Umbilical cord (tissue), 1 donor: ENCODE measurements at regions not wholly inside any gene's neighbourhood (a gene's known extent, or its start where the extent isn't known, plus 50 kb on each side); places are given as distances from the start of the nearest gene placed in this dataset.

Source experiments
- DNase-seq: peaks from one replicate; pipeline ENCODE4 v3.0.0-alpha.2; 2015; ENCODE audit warnings: low spot score

DNA sequence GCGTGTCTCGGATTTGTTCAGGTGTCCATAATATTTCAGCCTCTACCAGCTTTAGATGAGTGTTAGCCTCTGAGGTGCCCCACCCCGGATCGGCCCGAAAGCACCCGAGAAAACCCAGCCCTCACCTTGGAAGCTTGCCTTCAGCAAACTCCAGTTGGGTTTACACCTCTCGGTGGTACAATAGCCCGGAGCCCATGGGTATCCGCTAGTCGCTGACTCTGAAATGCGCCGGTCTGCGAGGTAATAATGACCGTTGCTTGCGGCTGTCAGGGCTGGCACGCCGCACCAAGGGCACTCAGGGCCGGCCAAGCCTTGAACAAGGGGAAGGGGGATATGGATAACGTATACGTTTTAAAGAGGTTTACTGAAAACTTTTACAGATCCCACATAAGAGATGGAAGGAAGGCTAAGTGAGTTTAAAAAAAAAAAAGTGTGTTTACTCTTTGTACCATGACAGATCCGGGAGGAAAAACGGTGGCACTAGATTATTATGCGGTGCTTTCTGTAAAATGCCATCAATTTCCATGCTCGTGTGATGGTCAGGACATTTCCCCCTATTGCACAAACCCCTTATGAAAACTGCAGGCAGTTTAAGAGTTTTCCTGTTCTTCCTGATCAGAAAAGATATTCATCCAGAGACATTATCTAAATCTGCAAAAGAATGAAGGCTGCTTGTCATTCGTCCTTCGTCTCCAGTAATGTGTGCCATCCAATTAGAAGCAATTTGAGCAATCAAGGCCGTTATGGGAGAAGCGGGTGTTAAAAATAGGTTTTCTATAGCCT lies 124.2 kb downstream of the TMEM161B start:
- DNase-seq = no peak

DNA sequence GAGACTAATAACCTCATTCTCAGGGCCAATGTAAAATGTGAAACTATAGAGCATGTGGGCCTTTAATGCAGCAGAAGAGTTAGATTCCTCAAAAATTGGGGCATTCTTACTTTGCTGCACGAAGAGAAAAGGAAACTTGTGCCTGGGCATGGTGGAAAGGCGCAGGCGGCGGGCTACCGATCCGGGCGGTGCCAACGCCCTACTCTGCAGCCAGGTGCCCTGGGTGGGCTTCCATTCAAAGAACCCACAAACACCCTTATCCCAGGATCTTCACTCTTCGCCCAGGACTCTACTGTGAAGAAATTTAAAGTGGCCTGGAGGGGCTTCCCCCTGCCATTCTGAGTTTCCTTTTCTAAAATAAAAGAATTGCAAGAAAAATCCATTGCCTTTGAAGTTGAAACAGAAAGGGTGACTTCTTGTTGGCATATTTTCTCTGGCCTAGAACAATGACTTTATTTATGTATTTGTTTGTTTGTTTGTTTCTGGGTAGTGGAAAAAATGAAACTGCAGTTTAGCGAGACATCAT lies 124.9 kb downstream of the TMEM161B start:
- peak; percentile 1 for DNase-seq

DNA sequence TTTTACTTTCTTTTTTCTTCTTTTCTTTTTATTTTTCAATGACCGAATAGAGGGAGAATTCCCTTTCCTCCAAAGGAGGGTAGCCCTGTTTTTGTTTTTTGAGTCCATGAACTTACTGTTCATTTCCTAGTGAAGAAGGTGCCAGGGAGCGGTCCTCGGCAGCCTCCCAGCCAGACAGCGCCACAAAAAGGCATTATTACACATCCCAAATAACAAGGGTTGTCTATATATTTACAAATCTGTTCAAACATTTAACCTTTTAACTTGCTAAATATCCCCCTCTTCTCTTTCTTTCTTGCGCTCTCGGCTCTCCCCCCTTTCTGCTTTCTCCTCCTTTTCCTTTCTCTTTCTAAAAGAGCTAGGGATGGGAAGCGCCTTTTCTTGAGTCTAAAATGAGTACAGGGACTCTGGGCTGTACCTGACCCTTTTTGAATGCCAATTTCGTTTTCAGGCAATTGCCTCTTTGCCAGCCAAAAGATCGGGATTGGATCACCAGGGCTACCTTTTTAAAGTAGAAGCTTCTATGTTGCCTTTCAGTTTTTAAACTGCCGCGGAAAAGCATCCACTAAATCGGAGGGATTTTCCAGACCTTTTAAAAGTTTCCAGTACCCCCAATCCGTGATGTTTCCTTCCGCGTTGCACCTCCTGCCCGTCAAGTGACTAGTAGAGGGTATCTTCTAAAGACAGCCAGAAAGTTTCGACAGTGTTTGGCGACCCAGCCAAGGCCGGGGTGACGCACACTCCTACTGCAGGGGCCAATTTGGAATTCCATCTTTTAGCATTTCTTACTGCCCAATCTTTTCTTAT lies 125.6 kb downstream of the TMEM161B start:
- DNase-seq = peak; percentile 5

DNA sequence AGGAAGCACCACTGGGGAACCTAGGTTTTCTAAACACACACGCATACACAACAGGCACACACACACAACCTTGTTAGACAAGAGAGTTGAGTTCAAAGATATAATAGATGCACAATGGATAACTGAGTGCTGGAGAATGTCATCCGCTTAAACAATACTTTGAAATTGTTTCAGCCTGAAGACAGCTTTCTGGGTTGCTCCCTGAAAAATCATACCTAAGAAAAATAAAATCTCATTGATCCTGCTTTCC lies 126.1 kb downstream of the TMEM161B start:
- no peak for DNase-seq

DNA sequence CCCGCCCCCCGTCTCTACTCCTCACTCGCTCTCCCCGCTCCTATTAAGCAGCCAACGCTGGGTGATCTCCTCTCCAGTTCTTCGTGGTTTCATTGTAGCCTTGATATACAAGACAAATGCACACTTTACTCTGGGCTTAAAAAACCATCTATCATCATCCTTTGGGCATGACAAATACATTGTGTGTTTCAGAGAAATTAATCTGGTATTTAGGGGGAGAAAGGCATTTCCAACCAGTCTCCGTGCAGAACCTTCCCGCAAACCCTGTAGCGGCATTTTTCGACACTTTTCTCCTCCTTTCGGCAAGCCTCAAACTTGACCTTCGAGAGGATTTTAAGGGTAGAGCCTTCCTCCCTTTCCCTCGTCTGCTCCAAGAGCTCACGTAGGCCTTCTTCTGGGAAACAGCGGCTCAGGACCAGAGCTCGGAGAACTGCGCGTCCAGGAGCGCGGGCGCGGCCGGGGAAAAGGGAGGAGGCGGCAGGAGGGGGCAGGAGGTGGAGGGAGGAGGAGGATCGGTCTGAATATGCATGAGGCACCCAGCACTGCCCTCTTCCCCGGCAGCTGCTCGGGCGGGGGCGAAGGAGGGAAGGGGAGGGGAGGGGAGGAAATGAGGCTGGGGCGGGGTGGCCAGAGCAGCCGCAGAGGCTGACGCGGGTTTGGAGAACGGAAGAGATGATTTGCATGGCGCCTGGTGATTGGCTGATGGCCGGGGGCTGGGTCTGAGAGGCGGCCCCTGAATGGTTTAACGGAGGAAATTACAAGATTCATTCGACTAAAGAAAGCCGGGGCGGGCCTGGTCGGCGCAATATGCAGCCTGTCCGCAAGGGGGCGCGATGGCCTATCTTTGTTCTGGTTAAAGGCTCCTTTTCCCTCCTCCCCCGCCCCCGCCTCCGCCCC lies 127.5 kb downstream of the TMEM161B start:
- peak; percentile 93 for DNase-seq

DNA sequence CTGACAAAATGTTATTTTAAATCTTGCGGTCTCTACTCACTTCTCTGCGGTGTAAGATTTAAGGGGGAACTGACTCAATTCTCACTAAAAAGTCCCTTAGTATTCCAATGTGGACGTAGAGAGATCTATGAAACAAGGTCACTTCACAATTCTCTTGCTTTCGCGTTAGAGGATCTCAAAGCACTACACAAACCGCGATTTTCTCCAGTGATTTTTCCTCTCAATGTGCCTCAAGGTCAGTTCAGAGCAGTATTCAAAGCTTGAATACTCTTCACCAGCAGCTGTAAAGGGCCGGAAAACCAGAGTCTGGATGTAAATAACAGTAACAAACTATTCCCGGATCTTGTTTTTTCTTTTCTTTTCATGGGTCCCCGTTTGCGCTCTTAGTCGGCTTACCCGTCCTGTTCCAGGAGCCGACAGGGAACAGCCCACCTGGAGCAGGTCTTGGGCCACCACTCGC lies 128.2 kb downstream of the TMEM161B start:
- DNase-seq = no peak

DNA sequence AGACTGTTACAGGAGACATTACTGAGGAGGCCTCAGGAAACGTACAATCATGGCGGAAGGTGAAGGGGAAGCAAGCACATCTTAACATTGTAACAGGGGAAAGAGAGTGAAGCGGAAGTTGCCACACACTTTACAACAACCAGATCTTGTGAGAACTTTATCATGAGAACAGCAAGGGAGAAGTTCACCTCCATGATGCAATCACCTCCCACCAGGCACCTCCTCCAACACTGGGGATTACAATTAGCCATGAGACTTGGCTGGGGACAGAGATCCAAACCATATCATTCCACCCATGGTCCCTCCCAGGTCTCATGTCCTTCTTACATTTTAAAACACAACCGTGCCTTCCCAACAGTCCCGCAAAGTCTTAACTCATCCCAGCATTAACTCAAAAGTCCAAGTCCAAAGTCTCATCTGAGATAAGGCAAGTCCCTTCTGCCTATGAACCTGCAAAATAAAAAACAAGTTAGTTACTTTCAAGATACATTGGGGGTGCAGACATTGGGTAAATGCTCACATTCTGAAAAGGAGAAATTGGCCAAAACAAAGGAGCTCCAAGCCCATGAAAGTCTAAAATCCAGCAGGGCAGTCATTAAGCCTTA lies 138.3 kb downstream of the TMEM161B start:
- DNase-seq = no peak

DNA sequence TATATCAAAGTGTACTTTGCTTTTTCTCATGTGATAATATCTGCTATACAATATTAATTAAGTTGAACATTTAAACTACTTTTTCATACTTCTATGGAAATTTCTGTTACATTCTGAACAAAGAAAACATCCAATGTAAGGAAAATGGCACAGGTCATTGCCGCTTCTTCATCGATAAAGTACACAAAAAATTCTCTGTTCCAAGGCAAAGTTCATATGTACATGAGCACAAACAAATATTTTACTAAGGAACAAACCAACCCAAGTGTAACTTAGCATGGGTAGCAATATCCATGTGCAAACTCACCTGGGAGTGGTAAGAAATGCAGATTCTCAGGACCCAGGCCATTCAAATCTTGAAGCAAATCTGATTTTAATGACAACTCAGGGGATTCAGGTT lies 139.8 kb downstream of the TMEM161B start:
- no peak for DNase-seq

DNA sequence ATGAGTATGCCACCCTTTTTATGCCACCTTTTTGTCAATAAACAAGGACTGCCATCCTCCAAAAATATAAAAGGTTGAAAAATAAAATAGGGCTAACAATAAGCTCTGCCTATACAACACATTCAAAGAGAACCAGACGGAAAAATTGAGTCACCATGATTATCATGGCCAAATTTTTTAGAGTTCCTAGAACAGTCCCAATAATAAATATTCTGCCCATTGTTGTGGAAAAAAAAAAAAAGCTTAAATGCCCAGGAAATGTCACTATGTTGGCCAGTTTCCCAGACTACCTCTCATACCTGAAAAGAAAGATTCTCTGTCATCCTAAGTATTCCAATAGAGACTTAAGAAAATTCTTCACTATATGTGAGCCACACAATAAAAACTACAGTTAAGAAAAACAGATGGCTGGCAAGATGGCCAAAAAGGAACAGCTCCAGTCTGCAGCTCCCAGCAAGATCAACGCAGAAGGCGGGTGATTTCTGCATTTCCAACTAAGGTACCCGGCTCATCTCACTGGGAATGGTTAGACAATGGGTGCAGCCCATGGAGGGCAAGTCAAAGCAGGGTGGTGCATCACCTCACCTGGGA lies 149.0 kb downstream of the TMEM161B start:
- DNase-seq = no peak

DNA sequence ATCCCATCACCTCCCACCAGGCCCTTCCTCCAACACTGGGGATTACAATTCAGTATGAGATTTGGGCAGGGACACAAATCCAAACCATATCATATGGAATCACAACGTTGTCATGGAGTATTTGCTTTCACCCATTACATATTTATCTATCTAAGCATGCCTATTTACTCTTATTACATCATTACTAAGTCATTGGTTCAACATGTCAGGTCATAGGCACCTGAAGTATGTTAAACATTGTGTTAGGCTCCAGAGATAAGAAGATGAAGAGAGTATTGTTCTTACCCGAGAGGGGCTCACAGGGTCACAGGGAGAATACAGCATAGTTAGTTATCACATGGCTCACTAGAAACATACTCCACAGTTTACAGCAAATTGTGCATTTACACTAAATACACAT lies 150.5 kb downstream of the TMEM161B start:
- no peak for DNase-seq

DNA sequence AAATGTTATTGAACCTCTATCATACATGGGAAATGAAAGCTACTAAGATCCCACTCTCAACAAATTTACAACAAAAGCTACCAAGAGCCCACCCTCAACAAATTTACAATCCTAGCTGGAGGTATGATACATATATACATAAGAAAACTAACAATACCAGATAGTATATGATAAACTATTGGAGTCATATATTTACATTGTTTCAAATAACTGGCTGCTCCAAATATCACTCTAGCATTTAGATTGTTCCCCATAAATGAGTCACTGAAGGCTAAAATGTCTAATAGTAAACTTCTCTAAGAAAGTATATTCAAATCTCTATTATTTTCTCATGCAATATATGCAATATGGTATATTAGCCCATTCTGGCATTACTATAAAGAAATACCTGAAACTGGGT lies 151.1 kb downstream of the TMEM161B start:
- DNase-seq = no peak

DNA sequence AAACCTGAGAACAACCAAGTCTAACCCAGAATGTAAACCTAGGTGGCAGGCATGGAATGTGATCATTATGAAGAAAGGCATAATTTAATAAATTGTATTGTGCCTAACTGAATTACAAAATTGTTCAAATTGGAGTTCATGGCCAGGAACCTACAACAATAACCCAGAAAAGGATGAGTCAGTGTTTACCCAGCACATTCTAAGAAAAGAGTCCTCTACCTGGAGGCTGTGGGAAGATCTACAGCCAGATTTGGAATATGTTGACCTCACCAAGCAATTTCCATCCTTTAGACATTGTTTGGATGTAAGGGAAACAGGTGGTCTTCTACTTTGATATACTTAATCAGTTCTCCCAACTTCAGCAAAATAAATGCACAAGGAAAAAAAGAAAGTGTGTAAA lies 152.2 kb downstream of the TMEM161B start:
- DNase-seq = no peak

DNA sequence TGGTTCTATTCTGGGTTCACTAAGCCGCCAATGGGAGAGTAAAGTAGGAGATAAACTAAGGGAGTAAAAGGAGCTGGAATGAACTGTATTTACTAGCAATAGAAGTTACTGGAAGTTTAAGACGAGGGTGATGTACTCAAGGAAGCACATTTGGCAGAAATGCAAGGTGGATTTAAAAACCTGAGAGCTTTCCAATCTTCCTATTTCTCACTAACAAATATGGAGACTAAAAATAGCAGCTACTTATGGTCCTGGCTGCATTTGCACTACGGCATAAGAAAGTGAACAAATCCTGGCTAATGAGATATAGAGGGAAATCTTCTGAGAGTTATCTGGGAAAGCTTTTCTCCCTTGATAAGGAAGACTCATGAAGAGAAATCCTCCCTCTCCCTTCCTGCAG lies 153.4 kb downstream of the TMEM161B start:
- no peak for DNase-seq

DNA sequence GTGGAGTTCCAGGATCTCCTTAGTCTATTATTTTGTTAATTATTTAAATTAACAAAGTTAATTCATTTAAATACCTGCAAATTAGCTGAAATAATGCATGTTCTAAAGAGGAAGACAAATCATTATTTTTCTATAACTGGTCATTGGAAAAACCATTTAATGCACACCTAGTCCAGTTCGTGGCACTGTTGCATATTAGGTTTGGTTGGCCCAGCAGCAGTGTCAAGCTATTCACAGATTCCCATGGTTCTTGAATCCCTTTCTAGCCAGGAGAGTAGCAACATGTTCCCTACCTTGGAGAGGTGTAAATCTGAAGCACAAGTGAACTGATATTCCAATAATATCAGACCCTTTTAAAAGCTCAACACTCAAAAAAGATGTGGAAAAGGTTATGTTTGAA lies 155.2 kb downstream of the TMEM161B start:
- DNase-seq = no peak

DNA sequence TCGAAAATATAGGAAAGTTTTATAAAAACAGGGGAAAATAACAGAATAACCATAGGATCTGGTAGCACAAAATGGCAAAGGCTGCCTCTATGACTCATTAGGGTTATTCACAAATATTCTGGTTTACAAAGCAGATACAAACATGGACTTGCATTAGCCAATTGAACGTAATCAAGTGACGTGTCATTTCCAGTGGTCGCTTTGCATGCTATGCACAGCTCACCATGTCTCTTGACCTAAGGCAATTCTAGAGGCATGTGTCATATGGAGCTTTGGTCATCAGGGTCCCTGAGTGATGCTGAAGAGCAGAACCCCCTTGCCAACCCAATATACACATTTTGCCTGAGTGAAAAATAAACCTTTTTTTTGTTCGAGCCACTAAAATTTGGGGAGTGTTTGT lies 158.8 kb downstream of the TMEM161B start:
- no peak for DNase-seq

DNA sequence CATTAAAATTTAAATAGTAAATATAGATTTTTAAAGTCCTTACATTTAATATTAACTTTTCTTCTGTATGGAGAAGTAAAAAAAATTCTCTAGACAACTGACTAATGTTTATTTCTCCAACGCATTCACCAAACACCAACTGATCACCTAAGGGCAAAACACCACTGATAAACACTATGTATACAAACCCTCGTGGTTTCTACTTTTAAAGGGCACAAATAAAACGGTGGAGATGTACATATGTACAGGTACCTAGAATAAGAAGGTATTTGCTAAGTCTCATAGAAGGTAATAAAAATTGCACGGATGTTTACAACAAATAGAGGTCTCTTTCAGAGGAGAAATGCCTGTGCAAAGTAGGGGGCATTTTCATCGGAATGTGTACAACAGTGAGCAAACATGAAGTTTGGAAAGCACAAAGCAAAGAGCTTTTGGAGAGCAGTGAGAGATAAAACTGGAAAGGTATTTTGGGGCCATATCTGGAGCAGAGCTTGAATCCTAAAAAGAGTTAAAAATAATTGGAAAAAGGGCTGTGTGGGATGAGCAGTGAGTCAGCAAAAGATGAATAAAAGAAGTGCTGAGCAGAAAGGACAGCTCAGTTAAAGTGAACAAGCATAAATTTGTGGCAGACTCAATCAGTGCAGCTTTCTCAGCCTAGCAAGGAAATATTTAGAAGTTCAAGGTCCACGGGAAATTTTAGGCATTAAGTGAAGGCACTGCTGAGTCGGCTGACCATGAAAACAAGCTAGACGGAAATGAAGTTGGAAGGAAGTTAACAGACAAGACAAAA lies 160.0 kb downstream of the TMEM161B start:
- no peak for DNase-seq

DNA sequence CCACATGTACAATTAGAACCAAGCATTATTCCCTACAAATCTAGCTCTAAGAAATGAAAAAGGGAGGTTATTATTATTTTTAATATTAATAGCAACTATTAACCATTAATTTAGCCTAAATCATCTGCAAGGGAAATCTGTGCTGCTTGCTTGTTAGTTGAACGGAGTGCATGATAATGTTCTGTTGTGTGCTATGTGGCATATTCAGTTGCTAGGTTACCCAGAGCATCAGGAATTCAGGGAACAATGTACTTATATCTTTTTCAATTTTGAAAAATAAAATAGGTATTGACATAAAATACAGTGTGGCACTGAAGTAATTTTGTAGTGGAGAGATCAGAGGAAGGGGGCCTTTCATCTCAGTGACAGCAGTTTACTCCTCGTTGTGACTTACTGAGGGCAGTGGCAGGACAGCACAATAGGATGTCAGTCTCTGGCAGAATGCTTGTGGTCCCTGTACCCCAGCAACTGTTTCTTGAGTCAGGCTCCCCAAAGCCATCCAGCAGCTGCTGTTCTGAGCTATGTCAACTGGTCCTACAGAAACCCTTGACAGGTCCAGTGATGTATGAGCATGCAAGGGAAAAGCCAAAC lies 173.6 kb downstream of the TMEM161B start:
- no peak for DNase-seq

DNA sequence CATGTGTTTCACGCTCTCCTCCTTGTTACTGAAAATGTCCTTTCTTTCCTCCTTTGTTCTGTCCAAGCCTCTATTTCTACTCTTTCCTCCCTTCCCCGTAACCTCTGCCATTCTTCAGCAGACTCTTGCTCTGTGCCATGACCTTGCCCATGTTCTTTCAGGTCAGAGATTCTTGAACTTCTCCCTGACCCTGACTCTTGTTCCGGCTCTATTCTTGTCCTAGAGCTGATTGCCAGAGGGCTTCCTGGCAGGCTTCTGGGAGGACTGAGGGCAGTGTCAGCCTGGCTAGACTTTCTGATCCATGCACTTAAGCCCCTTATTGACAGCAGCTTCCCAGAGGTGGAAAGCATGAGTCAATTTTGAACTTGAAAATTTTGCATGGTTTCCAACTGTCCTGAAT lies 174.2 kb downstream of the TMEM161B start:
- no peak for DNase-seq

DNA sequence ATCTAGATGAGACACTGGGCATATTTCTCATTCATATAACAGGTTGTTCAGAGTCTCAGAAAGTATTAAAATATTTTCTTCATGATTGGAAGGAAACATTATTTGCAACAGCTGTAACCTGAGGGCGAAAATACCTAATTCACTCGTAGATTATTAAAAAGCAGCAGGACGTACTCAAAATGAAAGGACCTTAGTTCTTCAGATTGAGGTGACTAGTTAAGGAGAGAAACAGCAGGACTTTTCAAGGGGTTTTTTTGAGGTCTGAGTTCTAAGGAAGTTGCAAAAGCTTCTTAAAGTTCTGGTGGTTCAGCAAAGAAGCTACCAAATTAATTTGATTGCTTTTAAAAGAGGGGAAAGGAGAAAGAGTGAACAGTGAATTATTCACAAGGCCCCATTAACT lies 174.9 kb downstream of the TMEM161B start:
- DNase-seq = no peak
